Osteoblast (primary cell): ENCODE measurements at regions not wholly inside any gene's neighbourhood (a gene's known extent, or its start where the extent isn't known, plus 50 kb on each side); places are given as distances from the start of the nearest gene placed in this dataset.

ENCODE experiments used
- DNase-seq: peaks from one replicate; pipeline ENCODE4 v3.0.0; 2011; ENCODE audit warnings: low spot score, mixed read lengths; ENCODE audit not compliant: insufficient read length; ENCODE audit errors: missing footprints
- H2AFZ ChIP-seq: 2 replicates; pipeline ENCODE4 v1.6.0; 2011; ENCODE audit warnings: mild to moderate bottlenecking, low read length
- H3K27ac ChIP-seq: 2 replicates; pipeline ENCODE4 v1.5.1; 2011; ENCODE audit warnings: mild to moderate bottlenecking, low read depth, low read length, moderate library complexity
- H3K27me3 ChIP-seq: 2 replicates; pipeline ENCODE4 v1.6.0; 2012; ENCODE audit warnings: mild to moderate bottlenecking, control low read depth, inconsistent platforms, low read length, moderate library complexity; ENCODE audit not compliant: insufficient read depth
- H3K36me3 ChIP-seq: 2 replicates; pipeline ENCODE4 v1.5.1; 2011; ENCODE audit warnings: mild to moderate bottlenecking, low read length, control low read depth, moderate library complexity; ENCODE audit not compliant: insufficient read depth
- H3K4me1 ChIP-seq: 2 replicates; pipeline ENCODE4 v1.5.1; 2011; ENCODE audit warnings: mild to moderate bottlenecking, low read length, control low read depth, moderate library complexity; ENCODE audit not compliant: insufficient read depth
- H3K4me2 ChIP-seq: 2 replicates; pipeline ENCODE4 v1.6.0; 2011; ENCODE audit warnings: mild to moderate bottlenecking, low read length; ENCODE audit not compliant: insufficient read depth
- H3K4me3 ChIP-seq: fragments of 200-600 bp; sonication (generic); 3 replicates; pipeline ENCODE4 v1.5.1; 2012; ENCODE audit warnings: mild to moderate bottlenecking, low read length, inconsistent platforms; ENCODE audit not compliant: insufficient read depth
- H3K79me2 ChIP-seq: 2 replicates; pipeline ENCODE4 v1.6.0; 2012; ENCODE audit warnings: mild to moderate bottlenecking, low read length, control low read depth, inconsistent platforms; ENCODE audit not compliant: insufficient read depth
- H3K9me3 ChIP-seq: 2 replicates; pipeline ENCODE4 v1.5.1; 2011; ENCODE audit warnings: low read depth, low read length, control low read depth
- H4K20me1 ChIP-seq: 2 replicates; pipeline ENCODE4 v1.6.0; 2012; ENCODE audit warnings: mild to moderate bottlenecking, low read length, control low read depth; ENCODE audit not compliant: insufficient read depth
- CTCF ChIP-seq: IDR thresholded peaks from 2 replicates; pipeline ENCODE4 v1.5.1; 2011; ENCODE audit warnings: mild to moderate bottlenecking, low read depth, low read length, moderate library complexity; ENCODE audit errors: extremely low read depth

- peak overlapping the region; percentile 40 for H3K27ac ChIP-seq
- H3K9me3 ChIP-seq = no peaks in the 10 kb centered on the region
- H3K79me2 ChIP-seq = no peaks in the 10 kb centered on the region
- H3K27me3 ChIP-seq = no peaks in the 10 kb centered on the region
- H2AFZ ChIP-seq = no peak overlapping the region
- peaks cover 38% of the 10 kb centered on the region for H3K4me1 ChIP-seq
- no peak overlapping the region for H3K4me3 ChIP-seq
- no peak for TF ChIP-seq CTCF
- no peaks in the 10 kb centered on the region for H4K20me1 ChIP-seq
- H3K4me2 ChIP-seq = no peak overlapping the region
- no peaks in the 10 kb centered on the region for H3K36me3 ChIP-seq
- no peak for DNase-seq
These were observed 73.0 kb upstream of the STARD4 start for GRCh38 chr5:111585291-111585690.

GRCh38 chr5:111584651-111585050 lies 72.3 kb upstream of the STARD4 start:
- Histone ChIP-seq H3K4me1 (peaks cover 38% of the 10 kb centered on the region), H3K9me3 (no peaks in the 10 kb centered on the region), H3K4me3 (no peak overlapping the region), H3K27me3 (no peaks in the 10 kb centered on the region), H3K36me3 (no peaks in the 10 kb centered on the region), H3K79me2 (no peaks in the 10 kb centered on the region), H2AFZ (no peak overlapping the region), H3K27ac (peak overlapping the region; percentile 40), H3K4me2 (no peak overlapping the region), H4K20me1 (no peaks in the 10 kb centered on the region)
- peak; percentile 56 for DNase-seq
- TF ChIP-seq CTCF = no peak

GRCh38 chr5:111583758-111584203 lies 71.4 kb upstream of the STARD4 start:
- Histone ChIP-seq H4K20me1 (no peaks in the 10 kb centered on the region), H3K4me1 (peaks cover 38% of the 10 kb centered on the region), H3K4me2 (no peak overlapping the region), H3K9me3 (no peaks in the 10 kb centered on the region), H3K79me2 (no peaks in the 10 kb centered on the region), H3K36me3 (no peaks in the 10 kb centered on the region), H2AFZ (no peak overlapping the region), H3K4me3 (no peak overlapping the region), H3K27me3 (no peaks in the 10 kb centered on the region), H3K27ac (no peak overlapping the region)
- TF ChIP-seq CTCF = no peak
- DNase-seq = no peak

GRCh38 chr5:111582993-111583601 lies 70.8 kb upstream of the STARD4 start:
- DNase-seq = peak; percentile 74
- H3K4me2 ChIP-seq = peak overlapping the region; percentile 50
- no peaks in the 10 kb centered on the region for H3K27me3 ChIP-seq
- TF ChIP-seq CTCF = no peak
- no peaks in the 10 kb centered on the region for H3K79me2 ChIP-seq
- H2AFZ ChIP-seq = no peak overlapping the region
- no peaks in the 10 kb centered on the region for H4K20me1 ChIP-seq
- peak overlapping the region; percentile 69 for H3K27ac ChIP-seq
- H3K4me3 ChIP-seq = no peak overlapping the region
- peaks cover 38% of the 10 kb centered on the region for H3K4me1 ChIP-seq
- H3K9me3 ChIP-seq = no peaks in the 10 kb centered on the region
- no peaks in the 10 kb centered on the region for H3K36me3 ChIP-seq
